SKM-1 treated with dmso at 0.1 percent for 144 hours (cell line): ENCODE measurements at regions not wholly inside any gene's neighbourhood (a gene's known extent, or its start where the extent isn't known, plus 50 kb on each side); places are given as distances from the start of the nearest gene placed in this dataset.
A peak's percentile ranks its signal among the peaks of the same experiment; 100 is the strongest.

Source experiments
- DNase-seq: peaks from one replicate; lab custom pipeline; 2025; ENCODE audit not compliant: unreplicated experiment; lab: John Stamatoyannopoulos, UW

DNA sequence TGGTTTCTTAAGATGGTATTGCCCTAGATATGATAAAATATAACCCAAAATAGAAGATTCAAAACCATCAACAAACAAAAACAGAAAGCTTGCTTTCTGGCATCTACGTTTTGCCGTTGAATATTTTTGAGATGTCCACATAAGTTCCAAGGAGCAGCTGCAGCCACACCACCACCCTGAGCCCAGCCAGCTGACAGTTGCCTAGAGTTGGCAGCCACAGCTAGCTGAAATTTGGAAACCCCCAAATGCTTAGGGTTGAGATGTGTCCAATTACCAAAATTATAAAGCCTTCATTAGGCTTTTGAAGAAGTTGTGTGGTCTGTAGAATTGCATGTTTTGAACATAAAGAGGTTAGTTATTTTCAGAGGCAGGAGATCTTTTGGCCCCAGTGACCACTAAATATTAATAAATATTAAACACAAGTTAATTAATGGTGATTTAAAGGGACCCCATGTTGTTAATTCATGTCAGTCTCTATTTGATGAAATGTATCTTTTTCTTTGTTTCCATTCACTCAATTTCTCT, 118.1 kb upstream of the DTNA start:
- no peak for DNase-seq

DNA sequence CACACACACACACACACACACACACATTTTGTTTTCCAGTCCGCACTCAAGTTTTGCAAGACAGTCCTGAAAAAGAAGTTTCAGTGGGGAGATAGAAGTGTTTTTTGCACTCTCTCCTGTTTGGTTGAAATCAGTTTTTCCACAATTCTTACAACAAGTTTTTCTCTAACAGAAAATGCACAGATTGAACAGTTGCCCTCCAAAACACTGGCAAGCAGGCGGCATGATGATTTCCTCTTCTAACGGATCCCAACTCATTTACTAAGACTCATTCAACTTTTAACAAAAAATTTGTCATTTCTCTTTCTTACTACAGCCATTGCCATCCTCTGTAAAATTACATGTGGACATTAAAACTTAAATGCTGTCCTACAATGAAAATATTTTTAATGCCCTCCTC, 117.6 kb upstream of the DTNA start:
- DNase-seq = no peak

- DNase-seq = no peak
These were observed 117.1 kb upstream of the DTNA start for GRCh38 chr18:34592961-34593382.

GRCh38 chr18:34594266-34594665, 115.8 kb upstream of the DTNA start:
- no peak for DNase-seq

DNA sequence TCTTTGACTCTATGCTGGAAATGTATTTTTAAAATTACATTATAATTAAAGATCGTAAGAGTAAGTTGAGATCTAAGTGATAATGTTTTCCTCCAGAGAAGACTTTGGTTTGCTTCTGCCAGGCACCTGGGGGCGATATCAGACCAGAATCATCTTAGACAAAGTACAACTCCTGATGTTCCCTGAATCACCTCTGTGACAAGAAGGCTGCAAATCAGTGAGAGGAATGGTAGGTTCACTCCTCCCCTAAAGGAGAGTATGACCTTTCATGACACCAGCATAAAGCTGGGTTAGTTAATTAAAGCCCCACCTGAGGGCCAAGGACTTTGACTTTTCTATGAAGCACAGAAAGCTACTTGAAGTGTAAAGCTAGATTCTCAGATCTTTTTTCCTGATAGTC, 114.4 kb upstream of the DTNA start:
- DNase-seq = no peak

DNA sequence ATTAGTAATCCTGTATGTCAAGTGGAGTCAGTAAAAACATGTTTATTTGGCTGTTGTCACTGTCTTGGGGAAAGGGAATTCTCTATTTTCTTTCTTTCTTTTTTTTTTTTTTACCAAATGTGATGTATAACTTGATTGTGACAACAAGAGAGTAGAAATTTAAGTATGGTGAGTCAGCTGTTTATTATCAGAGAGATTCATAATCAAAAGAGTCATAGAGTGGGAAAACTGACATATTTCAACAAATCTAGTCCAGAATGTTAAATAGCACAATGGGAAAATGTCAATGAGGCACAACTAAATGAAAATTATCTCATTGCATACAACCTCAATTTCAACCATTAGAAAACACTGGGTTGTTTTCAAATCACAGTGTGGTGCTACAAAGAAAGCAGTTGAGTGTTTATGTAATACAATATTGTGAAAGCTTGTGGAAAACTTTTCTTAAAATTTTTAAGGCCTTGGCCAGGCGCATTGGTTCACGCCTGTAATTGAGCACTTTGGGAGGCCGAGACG, 111.9 kb upstream of the DTNA start:
- DNase-seq = no peak

DNA sequence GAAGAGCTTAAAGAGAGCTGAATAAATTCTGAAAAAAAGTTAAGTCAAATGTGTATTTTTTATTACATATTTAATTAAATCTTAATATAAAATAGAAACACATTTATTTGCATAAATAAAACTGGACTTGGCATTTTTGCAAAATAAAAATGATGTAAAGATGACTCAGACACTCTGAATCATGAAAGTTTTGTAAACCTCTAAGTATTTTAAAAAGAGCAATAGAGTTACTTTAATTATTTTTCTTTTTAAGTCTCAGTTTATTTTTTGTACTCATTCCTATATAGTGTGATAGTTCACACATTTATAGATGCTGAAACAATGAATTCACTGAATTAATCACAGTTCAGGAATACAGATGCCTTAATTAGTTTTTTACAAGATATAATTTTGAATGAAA, 109.9 kb upstream of the DTNA start:
- DNase-seq = no peak

DNA sequence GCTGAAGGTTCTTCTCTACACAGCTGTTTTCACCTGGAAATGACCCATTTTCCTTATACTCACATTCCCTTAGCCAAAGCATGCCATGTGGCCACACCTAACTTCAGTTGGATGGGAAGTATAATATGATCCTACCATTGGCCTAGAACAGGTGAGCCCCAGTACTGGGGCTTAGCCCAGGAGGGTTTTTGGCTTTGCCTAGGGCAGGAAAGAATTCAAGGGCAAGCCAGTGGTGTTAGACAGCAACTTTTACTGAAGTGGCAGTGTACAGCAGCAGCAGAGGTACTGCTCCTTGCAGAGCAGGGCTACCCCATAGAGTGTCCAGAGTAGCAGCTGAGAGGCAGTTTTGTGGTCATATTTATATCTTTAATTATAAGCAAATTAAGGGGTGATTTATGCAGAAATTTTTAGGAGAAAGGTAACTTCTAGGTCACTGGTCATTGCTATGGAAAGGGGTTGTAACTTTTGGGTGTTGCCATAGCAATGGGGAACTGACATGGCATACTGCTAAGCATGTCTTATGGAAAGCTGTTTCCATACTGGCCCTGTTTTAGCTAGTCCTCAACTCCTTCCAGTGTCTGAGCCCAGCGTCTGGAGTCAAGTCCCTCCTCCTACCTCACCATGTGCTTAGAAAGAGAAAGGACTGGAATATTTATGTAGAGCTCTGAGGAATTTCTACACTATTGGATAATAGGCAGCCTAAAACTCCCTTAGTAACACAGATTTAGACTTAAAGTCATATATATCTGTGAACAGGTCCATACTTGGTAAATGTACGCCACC, 109.0 kb upstream of the DTNA start:
- no peak for DNase-seq

DNA sequence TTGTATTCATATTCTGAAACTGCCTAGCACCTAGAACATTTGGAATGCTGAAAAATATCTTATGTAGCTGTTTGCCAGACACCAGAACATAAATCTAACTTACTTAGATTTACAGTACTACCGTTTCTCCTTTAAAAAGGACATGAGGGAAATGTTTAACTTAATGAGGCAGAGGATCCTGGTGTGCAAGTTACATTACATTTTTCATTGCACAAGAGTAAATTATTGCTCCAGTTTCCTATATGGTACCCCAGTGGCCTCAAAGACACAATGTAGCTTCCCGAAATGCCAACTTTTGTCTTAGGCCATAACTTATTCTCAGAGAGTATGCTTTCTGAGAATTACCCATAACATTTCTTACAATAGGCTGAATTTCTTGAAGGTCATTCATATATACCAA, 105.5 kb upstream of the DTNA start:
- peak; percentile 46 for DNase-seq

- DNase-seq = no peak
These were observed 103.2 kb upstream of the DTNA start for GRCh38 chr18:34606851-34607250.

DNA sequence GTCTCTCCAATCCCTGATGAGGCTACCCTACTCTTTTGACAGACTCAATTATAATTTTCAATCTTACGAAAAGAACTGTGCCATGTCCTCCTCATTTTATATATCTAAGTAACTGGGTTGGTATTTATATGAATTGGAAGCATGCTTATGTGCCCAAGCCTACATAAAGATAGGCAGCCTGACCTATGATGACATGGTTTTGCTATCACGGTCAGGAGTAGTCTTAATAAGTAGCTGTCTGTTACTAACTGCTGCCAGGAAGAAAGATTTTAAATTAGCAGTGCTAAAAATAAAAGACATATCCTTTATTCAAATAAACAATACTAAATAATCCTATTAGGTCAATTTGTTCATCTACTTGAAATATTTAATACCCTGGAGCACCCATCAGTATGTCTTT, 102.0 kb upstream of the DTNA start:
- no peak for DNase-seq

DNA sequence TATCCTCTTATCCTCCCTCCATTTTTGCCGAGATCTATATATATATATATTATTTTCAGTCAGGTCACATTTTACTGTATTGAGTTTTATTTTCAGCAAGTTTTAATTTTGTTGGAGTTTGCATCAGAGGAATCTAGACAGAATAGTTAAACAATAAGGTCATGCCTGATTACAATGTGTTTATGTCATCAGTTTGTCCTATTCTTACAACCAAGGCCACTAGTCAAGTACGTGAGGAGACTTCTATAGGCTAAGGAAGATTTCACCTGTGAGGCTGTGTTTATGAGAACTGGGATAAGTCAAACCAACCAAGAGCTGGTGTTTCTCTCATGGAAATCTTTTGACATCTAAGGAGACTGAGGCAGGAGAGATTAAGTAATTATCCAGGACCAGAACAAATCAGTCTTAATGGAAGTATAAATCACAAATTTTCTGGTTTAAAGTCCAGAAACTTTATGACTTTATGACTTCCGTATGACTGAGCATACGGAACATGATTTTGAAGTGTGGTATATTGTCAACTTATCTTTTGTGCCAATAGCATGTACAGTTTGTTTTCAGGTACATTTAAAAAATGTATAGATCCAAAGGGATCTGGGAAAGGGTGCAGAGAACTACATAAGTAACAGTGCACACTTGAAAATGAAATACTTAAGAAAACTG, 100.0 kb upstream of the DTNA start:
- DNase-seq = no peak

- DNase-seq = no peak
These were observed 98.2 kb upstream of the DTNA start for GRCh38 chr18:34611904-34612303.

DNA sequence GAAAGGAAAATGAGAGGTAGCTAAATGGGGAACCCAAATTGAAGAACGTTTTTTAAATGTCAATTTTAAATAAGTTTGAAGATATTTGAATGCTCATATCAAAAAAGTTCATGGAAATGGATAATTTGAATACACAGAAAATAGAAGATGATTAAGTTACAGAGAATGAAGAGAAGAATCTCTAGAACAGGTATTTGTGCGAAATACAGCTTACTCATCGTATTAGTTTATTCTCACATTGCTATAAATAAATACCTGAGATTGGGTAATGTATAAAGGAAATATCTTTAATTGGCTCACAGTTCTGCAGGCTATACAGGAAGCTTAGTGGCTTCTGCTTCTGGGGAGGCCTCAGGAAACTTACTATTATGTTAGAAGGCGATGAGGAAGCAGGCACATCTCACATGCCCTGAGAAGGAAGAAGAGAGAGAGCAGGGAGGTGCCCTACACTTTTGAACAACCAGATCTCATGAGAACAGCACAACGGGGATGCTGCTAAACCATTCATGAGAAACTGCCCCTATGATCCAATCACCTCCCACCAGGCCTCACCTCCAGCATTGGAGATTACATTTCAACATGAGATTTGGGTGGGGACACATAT, 89.7 kb upstream of the DTNA start:
- no peak for DNase-seq

DNA sequence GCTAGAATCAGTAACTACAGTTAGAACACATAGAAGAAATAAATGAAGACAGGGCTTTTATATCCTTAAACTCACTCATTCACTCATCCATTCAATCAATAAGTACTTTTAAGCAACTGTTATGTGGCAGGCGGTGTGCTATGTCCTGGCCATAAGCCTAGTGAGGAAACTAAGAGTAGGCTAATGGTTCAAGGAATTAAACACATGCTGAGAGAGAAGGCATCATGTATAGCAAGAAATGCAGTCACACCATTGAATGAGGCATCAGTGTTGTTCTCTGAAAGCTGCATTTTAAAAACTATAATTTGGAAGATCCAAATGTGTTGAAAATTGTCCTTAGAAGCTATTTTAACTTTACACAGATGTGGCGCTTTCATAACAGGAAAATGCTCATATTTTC, 86.5 kb upstream of the DTNA start:
- no peak for DNase-seq

- no peak for DNase-seq
These were observed 85.5 kb upstream of the DTNA start for GRCh38 chr18:34624551-34624950.

DNA sequence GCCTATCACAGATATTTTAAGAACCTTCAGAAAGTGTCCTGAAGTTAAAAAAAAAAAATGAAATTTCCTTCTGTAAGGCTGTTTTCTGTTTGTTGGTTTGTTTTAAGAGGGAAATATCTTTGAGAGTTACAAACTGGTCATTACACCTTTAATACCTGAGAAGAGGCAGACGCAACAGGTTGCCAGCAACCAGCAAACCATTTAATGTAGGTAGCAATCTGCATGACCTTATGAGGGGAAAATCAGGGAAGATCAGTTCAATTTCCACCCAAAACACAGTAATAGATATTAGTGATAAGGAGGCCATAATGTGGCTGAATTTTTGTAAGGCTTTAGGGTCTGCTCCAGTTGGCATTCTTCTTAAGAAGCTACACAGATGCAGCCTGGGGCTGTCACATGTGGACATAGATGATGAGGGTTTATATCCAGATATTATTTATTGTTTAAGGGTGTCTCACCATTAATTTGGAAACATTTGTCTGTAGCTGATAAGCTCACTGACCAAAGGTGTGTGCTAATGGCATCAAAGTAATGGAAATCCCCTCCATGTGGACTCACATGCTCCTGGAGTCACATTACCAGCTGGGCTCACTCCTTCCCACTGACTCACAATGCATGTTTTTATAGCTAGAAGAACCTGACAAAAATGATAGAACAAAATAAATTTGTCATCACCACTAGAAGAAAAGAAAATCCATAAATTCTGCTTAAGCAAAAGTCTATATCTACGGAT, 83.5 kb upstream of the DTNA start:
- no peak for DNase-seq

DNA sequence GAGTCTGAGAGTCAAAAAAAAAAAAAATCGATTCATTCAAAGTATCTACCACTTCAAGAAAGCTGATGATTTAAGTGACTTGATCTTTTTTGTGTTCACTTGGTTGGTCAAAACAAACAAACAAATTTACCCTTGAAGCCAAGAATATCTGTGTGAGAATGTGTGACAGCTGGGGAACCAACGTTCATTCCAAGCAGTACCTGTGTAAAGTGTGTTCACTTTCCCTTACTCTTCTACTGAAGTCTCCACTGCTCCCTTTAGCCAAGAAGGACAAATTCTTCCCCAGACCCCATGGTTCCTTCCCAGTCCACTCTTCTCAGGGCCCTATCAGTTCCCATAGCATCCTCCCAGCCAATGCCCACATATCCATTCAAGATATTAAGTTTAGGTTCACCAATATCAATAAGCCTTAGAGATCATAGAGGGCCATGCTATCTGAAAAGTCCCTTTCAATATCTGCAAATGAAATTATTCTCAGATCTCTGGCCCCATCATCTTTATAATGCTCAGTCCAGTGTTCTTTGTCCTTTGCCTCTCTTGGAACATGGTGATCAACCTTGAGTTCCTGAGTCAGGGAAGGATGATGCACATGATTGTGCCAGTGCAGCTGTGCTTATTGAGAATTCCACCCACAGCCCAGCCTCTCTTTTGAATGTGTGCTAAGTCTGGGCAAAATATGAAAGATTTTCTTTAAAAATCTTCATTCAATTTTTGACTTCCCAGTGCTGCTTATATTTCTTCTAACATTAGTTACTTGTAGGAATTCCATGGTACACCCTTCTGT, 82.8 kb upstream of the DTNA start:
- DNase-seq = no peak

- DNase-seq = no peak
These were observed 78.8 kb upstream of the DTNA start for GRCh38 chr18:34631093-34631966.

DNA sequence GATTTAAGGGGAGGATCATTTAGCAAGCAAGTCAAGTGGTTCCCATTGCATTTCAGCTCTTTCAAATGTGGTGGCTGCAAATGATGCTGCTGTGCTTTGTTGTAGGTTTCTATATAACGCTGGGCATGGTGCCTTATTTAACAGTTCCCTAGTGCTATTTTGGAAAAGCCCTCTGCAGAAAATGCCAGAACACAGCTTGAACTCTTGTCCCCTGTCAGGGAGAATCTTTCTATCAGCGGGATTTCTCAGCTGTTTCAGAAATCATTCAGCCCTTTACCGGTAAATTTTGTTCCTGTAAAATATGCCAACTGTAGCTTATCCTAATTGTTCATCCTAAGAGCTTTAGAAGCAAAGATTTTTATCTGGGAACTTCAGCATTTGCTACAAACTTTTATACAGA, 77.8 kb upstream of the DTNA start:
- no peak for DNase-seq
